ENCODE measurements at regions not wholly inside any gene's neighbourhood (a gene's known extent, or its start where the extent isn't known, plus 50 kb on each side); places are given as distances from the start of the nearest gene placed in this dataset.

DNA sequence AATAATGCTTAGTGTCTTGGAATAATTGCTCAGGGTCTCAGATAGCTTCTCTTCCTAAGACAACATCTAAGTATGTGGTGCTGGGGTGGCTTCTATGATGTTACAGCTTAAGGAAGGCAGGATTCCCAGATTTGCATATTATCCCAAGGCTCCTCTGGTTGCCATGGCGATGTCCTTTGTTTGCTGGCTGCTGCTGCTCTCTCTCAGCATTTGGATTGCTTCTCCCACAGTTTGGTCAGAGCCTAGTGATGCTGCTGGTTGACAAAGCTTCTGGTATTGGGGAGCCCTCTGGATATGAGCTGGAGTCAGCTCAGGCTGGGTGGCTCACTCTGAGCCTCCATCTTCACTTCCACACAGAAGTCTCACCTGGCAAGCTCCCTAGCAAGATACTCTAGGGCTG, 56.4 kb upstream of the FBXO33 start:
- TF ChIP-seq CTCF (conservative IDR thresholded peaks at IDR 0.05 in 1 of 2, IDR thresholded peaks at IDR 0.05 in 1 of 2; ENCODE audit: low read depth in 1 of 2, low read length in 2 of 2) = no peak
- no peak for TF ChIP-seq EZH2 (IDR thresholded peaks at IDR 0.05; ENCODE audit: low read length, missing control alignments)

Data from fibroblast of lung (primary cell).